ENCODE measurements at regions not wholly inside any gene's neighbourhood (a gene's known extent, or its start where the extent isn't known, plus 50 kb on each side); places are given as distances from the start of the nearest gene placed in this dataset.
A peak's percentile ranks its signal among the peaks of the same experiment; 100 is the strongest.

GRCh38 chr10:78401624-78402367 lies 368.1 kb downstream of the RPS24 start:
- H3K4me3 ChIP-seq (ENCODE audit: insufficient read length, low read depth) = no peak overlapping the region
- peak overlapping the region; percentile 53 for H3K9ac ChIP-seq (ENCODE audit: insufficient read length, low read depth)

GRCh38 chr10:78402591-78402990 lies 368.9 kb downstream of the RPS24 start:
- no peak for TF ChIP-seq ZNF274 (IDR thresholded peaks at IDR 0.05; ENCODE audit: low read depth, low read length)
- no peak for TF ChIP-seq YY1 (IDR thresholded peaks at IDR 0.05; ENCODE audit: insufficient read depth, insufficient read length)
- no peak for TF ChIP-seq SUZ12 (IDR thresholded peaks at IDR 0.05; ENCODE audit: extremely low read depth, insufficient read depth, insufficient read length)
- Histone ChIP-seq H3K9ac (ENCODE audit: insufficient read length, low read depth) (peak overlapping the region; percentile 27), H3K27me3 (ENCODE audit: insufficient read depth, insufficient read length) (no peaks in the 10 kb centered on the region)

More at GRCh38 chr10:78401624-78402367, 368.1 kb downstream of the RPS24 start:
- peak; percentile 47 for DNase-seq (ENCODE audit: low read depth, low spot score)
- peaks cover 24% of the 10 kb centered on the region for H3K4me1 ChIP-seq (ENCODE audit: insufficient read depth, insufficient read length)
- H3K27me3 ChIP-seq (ENCODE audit: insufficient read depth, insufficient read length) = no peaks in the 10 kb centered on the region
- no peaks in the 10 kb centered on the region for H3K36me3 ChIP-seq (ENCODE audit: insufficient read depth, insufficient read length, low read length)
- no peaks in the 10 kb centered on the region for H3K9me3 ChIP-seq (ENCODE audit: insufficient read depth, low read length)
- TF ChIP-seq YY1 (IDR thresholded peaks at IDR 0.05; ENCODE audit: insufficient read depth, insufficient read length) (no peak), SUZ12 (IDR thresholded peaks at IDR 0.05; ENCODE audit: extremely low read depth, insufficient read depth, insufficient read length) (no peak), ZNF274 (IDR thresholded peaks at IDR 0.05; ENCODE audit: low read depth, low read length) (no peak)

GRCh38 chr10:78403781-78404180 lies 370.1 kb downstream of the RPS24 start:
- Histone ChIP-seq H3K9me3 (ENCODE audit: insufficient read depth, low read length) (no peaks in the 10 kb centered on the region), H3K36me3 (ENCODE audit: insufficient read depth, insufficient read length, low read length) (no peaks in the 10 kb centered on the region), H3K27me3 (ENCODE audit: insufficient read depth, insufficient read length) (no peaks in the 10 kb centered on the region), H3K9ac (ENCODE audit: insufficient read length, low read depth) (no peak overlapping the region), H3K4me3 (ENCODE audit: insufficient read length, low read depth) (no peak overlapping the region), H3K4me1 (ENCODE audit: insufficient read depth, insufficient read length) (peaks cover 19% of the 10 kb centered on the region)
- DNase-seq (ENCODE audit: low read depth, low spot score) = no peak
- TF ChIP-seq YY1 (IDR thresholded peaks at IDR 0.05; ENCODE audit: insufficient read depth, insufficient read length) (no peak), ZNF274 (IDR thresholded peaks at IDR 0.05; ENCODE audit: low read depth, low read length) (no peak), SUZ12 (IDR thresholded peaks at IDR 0.05; ENCODE audit: extremely low read depth, insufficient read depth, insufficient read length) (no peak)

More at GRCh38 chr10:78402591-78402990, 368.9 kb downstream of the RPS24 start:
- no peak overlapping the region for H3K4me3 ChIP-seq (ENCODE audit: insufficient read length, low read depth)
- H3K9me3 ChIP-seq (ENCODE audit: insufficient read depth, low read length) = no peaks in the 10 kb centered on the region
- no peaks in the 10 kb centered on the region for H3K36me3 ChIP-seq (ENCODE audit: insufficient read depth, insufficient read length, low read length)
- no peak for DNase-seq (ENCODE audit: low read depth, low spot score)
- peaks cover 22% of the 10 kb centered on the region for H3K4me1 ChIP-seq (ENCODE audit: insufficient read depth, insufficient read length)

- peaks cover 18% of the 10 kb centered on the region for H3K4me1 ChIP-seq (ENCODE audit: insufficient read depth, insufficient read length)
- no peak for DNase-seq (ENCODE audit: low read depth, low spot score)
- H3K36me3 ChIP-seq (ENCODE audit: insufficient read depth, insufficient read length, low read length) = no peaks in the 10 kb centered on the region
- TF ChIP-seq YY1 (IDR thresholded peaks at IDR 0.05; ENCODE audit: insufficient read depth, insufficient read length) (no peak), SUZ12 (IDR thresholded peaks at IDR 0.05; ENCODE audit: extremely low read depth, insufficient read depth, insufficient read length) (no peak)
- no peaks in the 10 kb centered on the region for H3K27me3 ChIP-seq (ENCODE audit: insufficient read depth, insufficient read length)
- H3K9me3 ChIP-seq (ENCODE audit: insufficient read depth, low read length) = no peaks in the 10 kb centered on the region
- no peak overlapping the region for H3K4me3 ChIP-seq (ENCODE audit: insufficient read length, low read depth)
- no peak overlapping the region for H3K9ac ChIP-seq (ENCODE audit: insufficient read length, low read depth)
Measured at GRCh38 chr10:78404296-78404695, 370.6 kb downstream of the RPS24 start.

- Histone ChIP-seq H3K27me3 (ENCODE audit: insufficient read depth, insufficient read length) (no peaks in the 10 kb centered on the region), H3K4me3 (ENCODE audit: insufficient read length, low read depth) (no peak overlapping the region), H3K4me1 (ENCODE audit: insufficient read depth, insufficient read length) (peaks cover 18% of the 10 kb centered on the region), H3K36me3 (ENCODE audit: insufficient read depth, insufficient read length, low read length) (no peaks in the 10 kb centered on the region), H3K9me3 (ENCODE audit: insufficient read depth, low read length) (no peaks in the 10 kb centered on the region), H3K9ac (ENCODE audit: insufficient read length, low read depth) (no peak overlapping the region)
- TF ChIP-seq YY1 (IDR thresholded peaks at IDR 0.05; ENCODE audit: insufficient read depth, insufficient read length) (no peak), ZNF274 (IDR thresholded peaks at IDR 0.05; ENCODE audit: low read depth, low read length) (no peak), SUZ12 (IDR thresholded peaks at IDR 0.05; ENCODE audit: extremely low read depth, insufficient read depth, insufficient read length) (no peak)
- no peak for DNase-seq (ENCODE audit: low read depth, low spot score)
Measured at GRCh38 chr10:78405231-78405630, 371.6 kb downstream of the RPS24 start.

- no peak overlapping the region for H3K4me3 ChIP-seq (ENCODE audit: insufficient read length, low read depth)
- H3K27me3 ChIP-seq (ENCODE audit: insufficient read depth, insufficient read length) = no peaks in the 10 kb centered on the region
- peaks cover 18% of the 10 kb centered on the region for H3K4me1 ChIP-seq (ENCODE audit: insufficient read depth, insufficient read length)
- H3K9ac ChIP-seq (ENCODE audit: insufficient read length, low read depth) = no peak overlapping the region
- TF ChIP-seq YY1 (IDR thresholded peaks at IDR 0.05; ENCODE audit: insufficient read depth, insufficient read length) = no peak
- TF ChIP-seq SUZ12 (IDR thresholded peaks at IDR 0.05; ENCODE audit: extremely low read depth, insufficient read depth, insufficient read length) = no peak
- no peak for TF ChIP-seq ZNF274 (IDR thresholded peaks at IDR 0.05; ENCODE audit: low read depth, low read length)
- no peaks in the 10 kb centered on the region for H3K9me3 ChIP-seq (ENCODE audit: insufficient read depth, low read length)
- DNase-seq (ENCODE audit: low read depth, low spot score) = no peak
- no peaks in the 10 kb centered on the region for H3K36me3 ChIP-seq (ENCODE audit: insufficient read depth, insufficient read length, low read length)
Measured at GRCh38 chr10:78405736-78406135, 372.1 kb downstream of the RPS24 start.

GRCh38 chr10:78406648-78407008 lies 373.0 kb downstream of the RPS24 start:
- H3K4me1 ChIP-seq (ENCODE audit: insufficient read depth, insufficient read length) = peaks cover 15% of the 10 kb centered on the region
- no peaks in the 10 kb centered on the region for H3K36me3 ChIP-seq (ENCODE audit: insufficient read depth, insufficient read length, low read length)
- no peaks in the 10 kb centered on the region for H3K9me3 ChIP-seq (ENCODE audit: insufficient read depth, low read length)
- H3K4me3 ChIP-seq (ENCODE audit: insufficient read length, low read depth) = peak overlapping the region; percentile 34
- peak overlapping the region; percentile 36 for H3K9ac ChIP-seq (ENCODE audit: insufficient read length, low read depth)
- no peak for TF ChIP-seq YY1 (IDR thresholded peaks at IDR 0.05; ENCODE audit: insufficient read depth, insufficient read length)
- TF ChIP-seq SUZ12 (IDR thresholded peaks at IDR 0.05; ENCODE audit: extremely low read depth, insufficient read depth, insufficient read length) = no peak
- H3K27me3 ChIP-seq (ENCODE audit: insufficient read depth, insufficient read length) = no peaks in the 10 kb centered on the region
- DNase-seq (ENCODE audit: low read depth, low spot score) = no peak
